HepG2 (cell line): ENCODE measurements at regions not wholly inside any gene's neighbourhood (a gene's known extent, or its start where the extent isn't known, plus 50 kb on each side); places are given as distances from the start of the nearest gene placed in this dataset.

ENCODE experiments used
- ATAC-seq: fragments of 200-7000 bp; cut with Tn5 transposase; 3 replicates; pipeline ENCODE4 v1.9.1; 2020; ENCODE audit warnings: mild to moderate bottlenecking, moderate library complexity
- BruUV-seq: library from RNA; stranded (reverse); fragments of 400-500 nt; replicated peaks from 2 replicates; lab custom pipeline; 2021; lab: Mats Ljungman, UMichigan
- CTCF ChIA-PET: fragments of 300-600 bp; formaldehyde crosslinking; extraction: SDS; loops from one replicate; lab custom pipeline; 2021; ENCODE audit warnings: low total read pairs, inconsistent platforms, low intra/inter-chr PET ratio; lab: Yijun Ruan, JAX
- POLR2A ChIA-PET: fragments of 350-600 bp; sonication (Branson Sonifier 250); formaldehyde crosslinking; loops from one replicate; lab custom pipeline; 2020; ENCODE audit warnings: antibody characterized with exemption, inconsistent platforms; lab: Yijun Ruan, JAX
- DNase-seq: peaks from one replicate; pipeline ENCODE4 v3.0.0-alpha.2; 2015; ENCODE audit warnings: low spot score
- FAIRE-seq: peaks from 3 replicates; lab custom pipeline; 2011; peaks lifted over from hg19 to GRCh38; lab: Jason Lieb, UNC
- H2AFZ ChIP-seq: one replicate; pipeline ENCODE4 v1.6.1; 2011; ENCODE audit warnings: low read length, inconsistent platforms
- H3K27ac ChIP-seq: fragments of 300-600 bp; 3 replicates; pipeline ENCODE4 v1.8.0; 2011; ENCODE audit warnings: mixed run types, mild to moderate bottlenecking, mixed read lengths, low read length, inconsistent platforms; ENCODE audit not compliant: insufficient read depth; ENCODE audit errors: extremely low read length
- H3K27me3 ChIP-seq, 2 experiments: fragments of 200-600 bp in 1 of 2; 2 replicates in 1 of 2; 3 replicates in 1 of 2; pipeline versions ENCODE4 v1.6.0 to v1.8.0; 2011; ENCODE audit warnings: low read length in 2 of 2, mild to moderate bottlenecking in 2 of 2, moderate library complexity in 2 of 2, inconsistent platforms in 1 of 2; ENCODE audit not compliant: insufficient read depth in 2 of 2, control insufficient read depth in 1 of 2
- H3K36me3 ChIP-seq, 2 experiments: fragments of 200-600 bp in 1 of 2; replicated peaks in 1 of 2; 2 replicates in 1 of 2; 3 replicates in 1 of 2; pipeline versions ENCODE4 v1.5.1 to v1.8.0; 2011; ENCODE audit warnings: low read length in 2 of 2, inconsistent platforms in 1 of 2; ENCODE audit not compliant: insufficient read depth in 2 of 2, control insufficient read depth in 1 of 2
- H3K4me1 ChIP-seq: 2 replicates; pipeline ENCODE4 v1.5.1; 2012; ENCODE audit warnings: low read length, inconsistent platforms; ENCODE audit not compliant: insufficient read depth
- H3K4me2 ChIP-seq: 2 replicates; pipeline ENCODE4 v1.6.0; 2011; ENCODE audit warnings: low read depth, low read length, inconsistent platforms
- H3K4me3 ChIP-seq, 3 experiments: fragments of 200-600 bp in 1 of 3; sonication (generic), shearing (Covaris generic) in 1 of 3; replicated peaks in 1 of 3; 2 replicates each; pipeline ENCODE4 v1.5.1; 2011 to 2016; ENCODE audit warnings: low read length in 3 of 3, inconsistent platforms in 2 of 3, low read depth in 2 of 3, mild to moderate bottlenecking in 2 of 3, control low read depth in 1 of 3, mixed read lengths in 1 of 3; ENCODE audit not compliant: insufficient read depth in 1 of 3
- H3K79me2 ChIP-seq: one replicate; pipeline ENCODE4 v1.6.1; 2011; ENCODE audit warnings: low read length, inconsistent platforms; ENCODE audit not compliant: insufficient read depth
- H3K9ac ChIP-seq: 2 replicates; pipeline ENCODE4 v1.6.0; 2011; ENCODE audit warnings: mild to moderate bottlenecking, low read depth, low read length, inconsistent platforms; ENCODE audit not compliant: insufficient read depth
- H3K9me3 ChIP-seq: 2 replicates; pipeline ENCODE4 v1.5.1; 2012; ENCODE audit warnings: mild to moderate bottlenecking, low read length
- H4K20me1 ChIP-seq: 2 replicates; pipeline ENCODE4 v1.6.0; 2011; ENCODE audit warnings: inconsistent platforms, mild to moderate bottlenecking, low read length, moderate library complexity; ENCODE audit not compliant: insufficient read depth
- AFF4 ChIP-seq: sonication (generic); formaldehyde crosslinking; IDR thresholded peaks from 2 replicates; pipeline ENCODE4 v1.4.0; 2020; ENCODE audit warnings: missing genetic modification reagents
- ARNT ChIP-seq: fragments of 450-650 bp; IDR thresholded peaks from 2 replicates; pipeline ENCODE4 v1.6.1; 2017
- BHLHE40 ChIP-seq: IDR thresholded peaks from 2 replicates; pipeline ENCODE4 v1.6.1; 2011; ENCODE audit warnings: low read length, improper control_type of control experiment
- DPF2 ChIP-seq: sonication (generic); formaldehyde crosslinking; IDR thresholded peaks from 2 replicates; pipeline ENCODE4 v1.4.0; 2020; ENCODE audit warnings: mild to moderate bottlenecking, low read depth, missing genetic modification reagents, borderline replicate concordance
- ESRRA ChIP-seq: sonication (generic); formaldehyde crosslinking; IDR thresholded peaks from 2 replicates; pipeline ENCODE4 v1.5.1; 2020; ENCODE audit warnings: mild to moderate bottlenecking, low read depth, missing genetic modification reagents
- FIP1L1 ChIP-seq: fragments of 200-400 bp; formaldehyde crosslinking; IDR thresholded peaks from 2 replicates; pipeline ENCODE4 v1.6.1; 2018; ENCODE audit warnings: low read depth, mild to moderate bottlenecking, low read length, moderate library complexity, borderline replicate concordance; ENCODE audit not compliant: insufficient read depth
- GTF3A ChIP-seq: sonication (generic); formaldehyde crosslinking; conservative IDR thresholded peaks from 2 replicates; pipeline ENCODE4 v1.4.0; 2020; ENCODE audit warnings: mild to moderate bottlenecking, missing genetic modification reagents
- MAF1 ChIP-seq: sonication (generic); formaldehyde crosslinking; IDR thresholded peaks from 2 replicates; pipeline ENCODE4 v1.5.0; 2020; ENCODE audit warnings: missing genetic modification reagents, borderline replicate concordance
- MEF2D ChIP-seq: sonication (generic); formaldehyde crosslinking; IDR thresholded peaks from 2 replicates; pipeline ENCODE4 v1.5.1; 2020; ENCODE audit warnings: mild to moderate bottlenecking, missing genetic modification reagents
- NFIB ChIP-seq: sonication (generic); formaldehyde crosslinking; IDR thresholded peaks from 2 replicates; pipeline ENCODE4 v1.9.0; 2021; ENCODE audit warnings: missing genetic modification reagents, mild to moderate bottlenecking, borderline replicate concordance
- SSRP1 ChIP-seq: IDR thresholded peaks from 2 replicates; pipeline ENCODE4 v1.6.1; 2016; ENCODE audit warnings: control low read depth
- TGIF2 ChIP-seq: IDR thresholded peaks from 2 replicates; pipeline ENCODE4 v1.6.1; 2016; ENCODE audit warnings: control low read depth, missing compliant biosample characterization
- ZNF230 ChIP-seq: sonication (generic); formaldehyde crosslinking; IDR thresholded peaks from 2 replicates; pipeline ENCODE4 v1.4.0; 2020; ENCODE audit warnings: mild to moderate bottlenecking, missing genetic modification reagents
- ZNF3 ChIP-seq: IDR thresholded peaks from 2 replicates; pipeline ENCODE4 v1.7.0; 2017; ENCODE audit warnings: inconsistent platforms
- ZNF547 ChIP-seq: sonication (generic); formaldehyde crosslinking; IDR thresholded peaks from 2 replicates; pipeline ENCODE4 v1.5.1; 2020; ENCODE audit warnings: mild to moderate bottlenecking, missing genetic modification reagents
- ZNF879 ChIP-seq: sonication (generic); formaldehyde crosslinking; IDR thresholded peaks from 2 replicates; pipeline ENCODE4 v1.8.1; 2023; ENCODE audit warnings: missing genetic modification reagents
- ZSCAN12 ChIP-seq: sonication (generic); formaldehyde crosslinking; IDR thresholded peaks from 2 replicates; pipeline ENCODE4 v1.9.0; 2021; ENCODE audit warnings: mild to moderate bottlenecking, missing genetic modification reagents
- WGBS: methylation state at CpG from one replicate; pipeline ENCODE4 v1.1.6; 2017; ENCODE audit warnings: low lambda C conversion rate; 5-methylcytosine and 5-hydroxymethylcytosine counted together
- in situ Hi-C: cut with HindIII; loops from 2 replicates; pipeline ENCODE4 v1.10.0; 2017; ENCODE audit warnings: low pct_unique_long_range_greater_than_20kb; ENCODE audit not compliant: extremely low pct_ligation_motif_present
- intact Hi-C: fragments of 100-400 bp; cut with micrococcal nuclease; formaldehyde crosslinking; loops from one replicate; pipeline ENCODE4 v1.10.0; 2022; ENCODE audit not compliant: unreplicated experiment
- TF ChIP-seq, protein P1 (sequence below): sonication (generic); formaldehyde crosslinking; IDR thresholded peaks from 2 replicates; pipeline ENCODE4 v1.5.0; 2020; ENCODE audit warnings: mild to moderate bottlenecking, missing genetic modification reagents, moderate library complexity

GRCh38 chr10:21078410-21079329, 181.6 kb upstream of the NEBL start:
- ATAC-seq (peak; percentile 96), DNase-seq (peak; percentile 61), FAIRE-seq (peak; percentile 23)
- BruUV-seq: no TSS peak
- ChIA-PET POLR2A (no interaction called here), CTCF (interaction anchor here (0.9 to 2.5 kb wide), 2 partner anchors 190 to 191 kb away, joined by 3 to 32 read pairs; no protein-coding TSS in a partner anchor)
- no peaks in the 10 kb centered on the region for H3K9me3 ChIP-seq
- no peak overlapping the region for H3K9ac ChIP-seq
- no peaks in the 10 kb centered on the region for H3K27me3 ChIP-seq
- no peaks in the 10 kb centered on the region for H3K79me2 ChIP-seq
- no peaks in the 10 kb centered on the region for H4K20me1 ChIP-seq
- H3K4me2 ChIP-seq: no peak overlapping the region
- intact Hi-C loops (loop anchor here (1.0 to 10.0 kb wide), 3 partner anchors 220 to 1569 kb away; no protein-coding TSS in a partner anchor), in situ Hi-C loops (loop anchor here (5.0 kb wide), 1 partner anchor 189 kb away; no protein-coding TSS in a partner anchor)
- no peak overlapping the region for H2AFZ ChIP-seq
- no peak overlapping the region for H3K27ac ChIP-seq
- H3K36me3 ChIP-seq: no peaks in the 10 kb centered on the region
- no peak overlapping the region for H3K4me3 ChIP-seq
- no peaks in the 10 kb centered on the region for H3K4me1 ChIP-seq
- 9% methylated on average over 6 of the region's 6 CpGs for WGBS
- TF ChIP-seq ZSCAN12 (no peak), FIP1L1 (no peak), MEF2D (CRISPR knock-in tag) (no peak), ZNF3 (CRISPR knock-in tag) (no peak), ARNT (no peak), SSRP1 (CRISPR knock-in tag) (0 out of 2 replicates have a peak, but pooled peaks have one; percentile 43), ZNF230 (no peak), TGIF2 (CRISPR knock-in tag) (peak; percentile 38; the same call in 1 of the 2 replicates), DPF2 (CRISPR knock-in tag) (no peak), ZNF879 (no peak), BHLHE40 (peak; percentile 77), NFIB (CRISPR knock-in tag) (no peak), ESRRA (no peak), ZNF547 (CRISPR knock-in tag) (no peak), MAF1 (no peak), GTF3A (no peak), AFF4 (CRISPR knock-in tag) (no peak)
- TF ChIP-seq, protein P1, sequence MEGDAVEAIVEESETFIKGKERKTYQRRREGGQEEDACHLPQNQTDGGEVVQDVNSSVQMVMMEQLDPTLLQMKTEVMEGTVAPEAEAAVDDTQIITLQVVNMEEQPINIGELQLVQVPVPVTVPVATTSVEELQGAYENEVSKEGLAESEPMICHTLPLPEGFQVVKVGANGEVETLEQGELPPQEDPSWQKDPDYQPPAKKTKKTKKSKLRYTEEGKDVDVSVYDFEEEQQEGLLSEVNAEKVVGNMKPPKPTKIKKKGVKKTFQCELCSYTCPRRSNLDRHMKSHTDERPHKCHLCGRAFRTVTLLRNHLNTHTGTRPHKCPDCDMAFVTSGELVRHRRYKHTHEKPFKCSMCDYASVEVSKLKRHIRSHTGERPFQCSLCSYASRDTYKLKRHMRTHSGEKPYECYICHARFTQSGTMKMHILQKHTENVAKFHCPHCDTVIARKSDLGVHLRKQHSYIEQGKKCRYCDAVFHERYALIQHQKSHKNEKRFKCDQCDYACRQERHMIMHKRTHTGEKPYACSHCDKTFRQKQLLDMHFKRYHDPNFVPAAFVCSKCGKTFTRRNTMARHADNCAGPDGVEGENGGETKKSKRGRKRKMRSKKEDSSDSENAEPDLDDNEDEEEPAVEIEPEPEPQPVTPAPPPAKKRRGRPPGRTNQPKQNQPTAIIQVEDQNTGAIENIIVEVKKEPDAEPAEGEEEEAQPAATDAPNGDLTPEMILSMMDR (CRISPR knock-in tag): peak; percentile 85
